Liver (tissue), 8 donors: ENCODE measurements at regions not wholly inside any gene's neighbourhood (a gene's known extent, or its start where the extent isn't known, plus 50 kb on each side); places are given as distances from the start of the nearest gene placed in this dataset.

Experiments
- DNase-seq: peaks from one replicate; pipeline ENCODE4 v3.0.0-alpha.2; 2017; ENCODE audit warnings: low spot score
- H3K27ac ChIP-seq, 2 donors: one replicate each; pipeline ENCODE4 v1.7.0; 2013; ENCODE audit warnings: inconsistent platforms in 2 of 2, low read length in 2 of 2, control low read depth in 1 of 2, low read depth in 1 of 2, mild to moderate bottlenecking in 1 of 2
- H3K27me3 ChIP-seq, 4 donors: one replicate each; pipeline versions ENCODE4 v1.6.1 to v1.7.0; 2013; ENCODE audit warnings: low read length in 3 of 4, inconsistent platforms in 1 of 4, mild to moderate bottlenecking in 1 of 4, moderate library complexity in 1 of 4; ENCODE audit not compliant: control insufficient read depth in 4 of 4, insufficient read depth in 4 of 4
- H3K36me3 ChIP-seq, 4 donors: one replicate each; pipeline versions ENCODE4 v1.6.1 to v1.7.0; 2013; ENCODE audit warnings: low read length in 3 of 4, mild to moderate bottlenecking in 3 of 4, low read depth in 1 of 4, moderate library complexity in 1 of 4; ENCODE audit not compliant: control insufficient read depth in 4 of 4, insufficient read depth in 3 of 4
- H3K4me1 ChIP-seq, 4 donors: one replicate each; pipeline versions ENCODE4 v1.6.1 to v1.7.0; 2013; ENCODE audit warnings: low read length in 3 of 4, mild to moderate bottlenecking in 3 of 4, moderate library complexity in 1 of 4; ENCODE audit not compliant: control insufficient read depth in 4 of 4, insufficient read depth in 4 of 4
- H3K4me3 ChIP-seq, 3 donors: one replicate each; pipeline versions ENCODE4 v1.6.1 to v1.7.0; 2013; ENCODE audit warnings: low read length in 3 of 3, control low read depth in 1 of 3, low read depth in 1 of 3, mild to moderate bottlenecking in 1 of 3
- H3K9ac ChIP-seq, 2 donors: one replicate each; pipeline ENCODE4 v1.7.0; 2013; ENCODE audit warnings: low read length in 2 of 2, mild to moderate bottlenecking in 2 of 2, moderate library complexity in 2 of 2, control low read depth in 1 of 2, low read depth in 1 of 2
- H3K9me3 ChIP-seq, 4 donors: one replicate each; pipeline versions ENCODE4 v1.6.1 to v1.7.0; 2013; ENCODE audit warnings: low read length in 3 of 4; ENCODE audit not compliant: control insufficient read depth in 4 of 4
- EGR1 ChIP-seq, 2 donors: IDR thresholded peaks; 2 replicates each; pipeline ENCODE4 v1.6.1; 2016 to 2018; ENCODE audit warnings: antibody characterized with exemption in 2 of 2, low read depth in 2 of 2
- FOXA1 ChIP-seq: IDR thresholded peaks from 2 replicates; pipeline ENCODE4 v1.6.1; 2016; ENCODE audit warnings: antibody characterized with exemption
- FOXA2 ChIP-seq: IDR thresholded peaks from 2 replicates; pipeline ENCODE4 v1.6.1; 2016; ENCODE audit warnings: antibody characterized with exemption
- GABPA ChIP-seq, 2 donors: IDR thresholded peaks in 1 of 2; conservative IDR thresholded peaks in 1 of 2; 2 replicates each; pipeline ENCODE4 v1.6.1; 2016; ENCODE audit warnings: antibody characterized with exemption in 2 of 2, mild to moderate bottlenecking in 1 of 2, moderate library complexity in 1 of 2
- HNF4A ChIP-seq, 2 donors: conservative IDR thresholded peaks; 2 replicates each; pipeline ENCODE4 v1.6.1; 2016; ENCODE audit warnings: antibody characterized with exemption in 2 of 2, mild to moderate bottlenecking in 2 of 2
- HNF4G ChIP-seq: IDR thresholded peaks from 2 replicates; pipeline ENCODE4 v1.6.1; 2016; ENCODE audit warnings: antibody characterized with exemption
- JUND ChIP-seq, 2 donors: IDR thresholded peaks; 2 replicates each; pipeline ENCODE4 v1.6.1; 2016; ENCODE audit warnings: antibody characterized with exemption in 2 of 2
- MAX ChIP-seq: IDR thresholded peaks from 2 replicates; pipeline ENCODE4 v1.6.1; 2016; ENCODE audit warnings: antibody characterized with exemption
- NR2F2 ChIP-seq: IDR thresholded peaks from 2 replicates; pipeline ENCODE4 v1.6.1; 2016; ENCODE audit warnings: antibody characterized with exemption
- RAD21 ChIP-seq, 2 donors: IDR thresholded peaks; 2 replicates each; pipeline ENCODE4 v1.6.1; 2016; ENCODE audit warnings: antibody characterized with exemption in 2 of 2, mild to moderate bottlenecking in 2 of 2
- REST ChIP-seq: IDR thresholded peaks from 2 replicates; pipeline ENCODE4 v1.6.1; 2016; ENCODE audit warnings: antibody characterized with exemption, mild to moderate bottlenecking
- RXRA ChIP-seq, 2 donors: IDR thresholded peaks; 2 replicates each; pipeline ENCODE4 v1.6.1; 2017 to 2018; ENCODE audit warnings: antibody characterized with exemption in 2 of 2, mild to moderate bottlenecking in 1 of 2
- SP1 ChIP-seq: IDR thresholded peaks from 2 replicates; pipeline ENCODE4 v1.6.1; 2018; ENCODE audit warnings: antibody characterized with exemption, mild to moderate bottlenecking
- TAF1 ChIP-seq: conservative IDR thresholded peaks from 2 replicates; pipeline ENCODE4 v1.6.1; 2016; ENCODE audit warnings: antibody characterized with exemption, mild to moderate bottlenecking
- YY1 ChIP-seq: IDR thresholded peaks from 2 replicates; pipeline ENCODE4 v1.6.1; 2016; ENCODE audit warnings: antibody characterized with exemption, mild to moderate bottlenecking
- ZBTB33 ChIP-seq: IDR thresholded peaks from 2 replicates; pipeline ENCODE4 v1.6.1; 2016; ENCODE audit warnings: antibody characterized with exemption
- WGBS: extraction: QIAGEN DNeasy Blood & Tissue Kit; methylation state at CpG from one replicate; pipeline ENCODE4 v1.1.7; 2013; 5-methylcytosine and 5-hydroxymethylcytosine counted together
- TF ChIP-seq, protein P1 (sequence below): fragments of 150-350 bp; IDR thresholded peaks from 2 replicates; pipeline ENCODE4 v1.5.1; 2017; ENCODE audit warnings: improper control_type of control experiment, low read depth, low read length; ENCODE audit not compliant: missing input control
- TF ChIP-seq, protein P2 (sequence below): IDR thresholded peaks from 2 replicates; pipeline ENCODE4 v1.6.1; 2016; ENCODE audit warnings: antibody characterized with exemption
- donor health status: healthy.
- donor health status: healthy.
- donor health status: healthy.
- donor health status: healthy.
- donor health status: healthy.

DNA sequence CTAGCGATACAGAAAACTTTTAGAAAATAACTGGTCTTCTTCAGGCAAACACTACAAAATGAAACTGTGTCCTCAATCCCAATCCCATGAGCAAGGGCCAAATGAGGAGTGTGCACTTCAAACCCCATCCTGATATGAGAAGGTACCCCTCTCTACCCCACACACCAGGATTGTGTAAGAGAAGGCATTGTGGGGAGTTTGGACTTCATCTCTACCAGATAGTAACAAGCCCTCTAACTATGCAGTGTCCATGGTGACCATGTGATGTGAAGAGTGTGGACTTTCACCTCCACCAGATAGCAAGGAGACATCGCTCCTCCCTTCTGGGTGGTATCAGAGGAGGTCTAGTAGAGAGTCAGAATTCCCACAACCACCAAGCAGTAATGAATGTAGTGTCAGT, 769.3 kb downstream of the MECOM start:
- Histone ChIP-seq H3K9ac (no peak overlapping the region), H3K36me3 (no peaks in the 10 kb centered on the region), H3K27ac (no peak overlapping the region), H3K4me1 (no peaks in the 10 kb centered on the region), H3K9me3 (no peaks in the 10 kb centered on the region), H3K27me3 (no peaks in the 10 kb centered on the region), H3K4me3 (no peak overlapping the region)
- TF ChIP-seq YY1 (no peak), NR2F2 (no peak), RAD21 (IDR thresholded peaks at IDR 0.05) (no peak), MAX (no peak), REST (no peak), HNF4A (conservative IDR thresholded peaks at IDR 0.05) (no peak), HNF4G (no peak), FOXA1 (no peak), FOXA2 (no peak), RXRA (IDR thresholded peaks at IDR 0.05) (no peak), EGR1 (IDR thresholded peaks at IDR 0.05; ENCODE audit: low read depth in 2 of 2) (no peak), SP1 (no peak), TAF1 (no peak)
- TF ChIP-seq, protein P1, sequence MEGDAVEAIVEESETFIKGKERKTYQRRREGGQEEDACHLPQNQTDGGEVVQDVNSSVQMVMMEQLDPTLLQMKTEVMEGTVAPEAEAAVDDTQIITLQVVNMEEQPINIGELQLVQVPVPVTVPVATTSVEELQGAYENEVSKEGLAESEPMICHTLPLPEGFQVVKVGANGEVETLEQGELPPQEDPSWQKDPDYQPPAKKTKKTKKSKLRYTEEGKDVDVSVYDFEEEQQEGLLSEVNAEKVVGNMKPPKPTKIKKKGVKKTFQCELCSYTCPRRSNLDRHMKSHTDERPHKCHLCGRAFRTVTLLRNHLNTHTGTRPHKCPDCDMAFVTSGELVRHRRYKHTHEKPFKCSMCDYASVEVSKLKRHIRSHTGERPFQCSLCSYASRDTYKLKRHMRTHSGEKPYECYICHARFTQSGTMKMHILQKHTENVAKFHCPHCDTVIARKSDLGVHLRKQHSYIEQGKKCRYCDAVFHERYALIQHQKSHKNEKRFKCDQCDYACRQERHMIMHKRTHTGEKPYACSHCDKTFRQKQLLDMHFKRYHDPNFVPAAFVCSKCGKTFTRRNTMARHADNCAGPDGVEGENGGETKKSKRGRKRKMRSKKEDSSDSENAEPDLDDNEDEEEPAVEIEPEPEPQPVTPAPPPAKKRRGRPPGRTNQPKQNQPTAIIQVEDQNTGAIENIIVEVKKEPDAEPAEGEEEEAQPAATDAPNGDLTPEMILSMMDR, result no peak
- TF ChIP-seq, protein P2, sequence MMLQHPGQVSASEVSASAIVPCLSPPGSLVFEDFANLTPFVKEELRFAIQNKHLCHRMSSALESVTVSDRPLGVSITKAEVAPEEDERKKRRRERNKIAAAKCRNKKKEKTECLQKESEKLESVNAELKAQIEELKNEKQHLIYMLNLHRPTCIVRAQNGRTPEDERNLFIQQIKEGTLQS, result no peak
- 87% methylated on average over 2 of the region's 2 CpGs for WGBS
- no peak for DNase-seq

GRCh38 chr3:168889666-168890065, 773.8 kb downstream of the MECOM start:
- no peak overlapping the region for H3K9ac ChIP-seq
- no peak overlapping the region for H3K27ac ChIP-seq
- H3K27me3 ChIP-seq, result no peaks in the 10 kb centered on the region
- H3K4me1 ChIP-seq, result no peaks in the 10 kb centered on the region
- no peaks in the 10 kb centered on the region for H3K36me3 ChIP-seq
- H3K4me3 ChIP-seq, result no peak overlapping the region
- no peaks in the 10 kb centered on the region for H3K9me3 ChIP-seq
- 65% methylated on average over 1 of the region's 1 CpG for WGBS
- DNase-seq, result no peak
- TF ChIP-seq HNF4A (conservative IDR thresholded peaks at IDR 0.05) (no peak), RXRA (IDR thresholded peaks at IDR 0.05) (no peak), JUND (IDR thresholded peaks at IDR 0.05) (no peak), YY1 (no peak), HNF4G (no peak), REST (no peak), GABPA (IDR thresholded peaks at IDR 0.05 in 1 of 2, conservative IDR thresholded peaks at IDR 0.05 in 1 of 2) (no peak), SP1 (no peak), FOXA1 (no peak), ZBTB33 (no peak), EGR1 (IDR thresholded peaks at IDR 0.05; ENCODE audit: low read depth in 2 of 2) (no peak)
- TF ChIP-seq, protein P1, result no peak
- TF ChIP-seq, protein P2, result no peak
